H1 (cell line): ENCODE measurements at regions not wholly inside any gene's neighbourhood (a gene's known extent, or its start where the extent isn't known, plus 50 kb on each side); places are given as distances from the start of the nearest gene placed in this dataset.

Source experiments
- BACH1 ChIP-seq: IDR thresholded peaks from 2 replicates; pipeline ENCODE4 v1.6.1; 2012; ENCODE audit warnings: low read length, improper control_type of control experiment
- CBX8 ChIP-seq: fragments of 300-800, 300-1000 bp; sonication (generic); IDR thresholded peaks from 2 replicates; pipeline ENCODE4 v1.7.1; 2016; ENCODE audit warnings: low read depth, low read length, borderline replicate concordance
- KDM1A ChIP-seq: fragments of 200-600, 300-600 bp; sonication (generic); IDR thresholded peaks from 2 replicates; pipeline ENCODE4 v1.7.1; 2016; ENCODE audit warnings: mild to moderate bottlenecking, low read length, borderline replicate concordance
- KDM5A ChIP-seq: fragments of 200-600 bp; IDR thresholded peaks from 2 replicates; pipeline ENCODE4 v1.7.1; 2012; ENCODE audit warnings: mild to moderate bottlenecking, low read length, inconsistent platforms, mixed read lengths
- RAD21 ChIP-seq, 2 experiments: IDR thresholded peaks in 1 of 2; conservative IDR thresholded peaks in 1 of 2; 2 replicates each; pipeline ENCODE4 v1.6.1; 2011; ENCODE audit warnings: low read depth in 2 of 2, low read length in 2 of 2, improper control_type of control experiment in 1 of 2, inconsistent platforms in 1 of 2, mild to moderate bottlenecking in 1 of 2, moderate library complexity in 1 of 2
- TF ChIP-seq, protein P1 (sequence below): IDR thresholded peaks from 2 replicates; pipeline ENCODE4 v1.6.1; 2012; ENCODE audit warnings: low read length, inconsistent platforms

DNA sequence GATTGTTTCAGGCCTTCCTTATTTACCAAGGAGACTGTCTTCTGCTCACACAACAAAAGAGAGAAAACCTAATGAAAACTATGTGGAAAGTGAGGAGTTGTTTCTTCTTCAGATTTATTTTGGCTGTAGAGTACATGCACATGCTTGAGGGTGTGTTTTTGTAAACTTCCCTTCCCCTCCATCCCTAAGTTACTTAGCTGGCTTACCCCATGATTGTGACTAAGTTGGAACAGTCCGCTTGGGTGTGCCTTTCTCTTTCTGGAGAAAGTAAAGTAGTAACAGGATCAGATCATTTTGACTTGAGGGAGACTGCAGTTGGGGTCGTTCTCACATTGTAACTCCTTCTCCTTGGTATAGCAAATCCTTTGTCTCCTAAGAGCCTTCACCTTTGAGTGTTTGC, 155.9 kb downstream of the RTL9 start (continued):
- TF ChIP-seq RAD21 (IDR thresholded peaks at IDR 0.05 in 1 of 2, conservative IDR thresholded peaks at IDR 0.05 in 1 of 2; ENCODE audit: low read depth in 2 of 2, low read length in 2 of 2) (no peak), KDM5A (no peak), BACH1 (no peak), CBX8 (no peak), KDM1A (no peak)
- TF ChIP-seq, protein P1, sequence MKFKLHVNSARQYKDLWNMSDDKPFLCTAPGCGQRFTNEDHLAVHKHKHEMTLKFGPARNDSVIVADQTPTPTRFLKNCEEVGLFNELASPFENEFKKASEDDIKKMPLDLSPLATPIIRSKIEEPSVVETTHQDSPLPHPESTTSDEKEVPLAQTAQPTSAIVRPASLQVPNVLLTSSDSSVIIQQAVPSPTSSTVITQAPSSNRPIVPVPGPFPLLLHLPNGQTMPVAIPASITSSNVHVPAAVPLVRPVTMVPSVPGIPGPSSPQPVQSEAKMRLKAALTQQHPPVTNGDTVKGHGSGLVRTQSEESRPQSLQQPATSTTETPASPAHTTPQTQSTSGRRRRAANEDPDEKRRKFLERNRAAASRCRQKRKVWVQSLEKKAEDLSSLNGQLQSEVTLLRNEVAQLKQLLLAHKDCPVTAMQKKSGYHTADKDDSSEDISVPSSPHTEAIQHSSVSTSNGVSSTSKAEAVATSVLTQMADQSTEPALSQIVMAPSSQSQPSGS = no peak
